HG03565 (cell line): ENCODE measurements at regions not wholly inside any gene's neighbourhood (a gene's known extent, or its start where the extent isn't known, plus 50 kb on each side); places are given as distances from the start of the nearest gene placed in this dataset.
"Not testable (repeated sequence)": the region's sequence is repeated elsewhere in the genome, so short reads cannot be mapped to it uniquely, and the experiment has no call there.

Experiments used
- ATAC-seq: cut with Tn5 transposase; IDR thresholded peaks from one replicate; pipeline ENCODE4 v1.9.1; 2021; ENCODE audit warnings: mild to moderate bottlenecking, moderate library complexity; ENCODE audit not compliant: unreplicated experiment

DNA sequence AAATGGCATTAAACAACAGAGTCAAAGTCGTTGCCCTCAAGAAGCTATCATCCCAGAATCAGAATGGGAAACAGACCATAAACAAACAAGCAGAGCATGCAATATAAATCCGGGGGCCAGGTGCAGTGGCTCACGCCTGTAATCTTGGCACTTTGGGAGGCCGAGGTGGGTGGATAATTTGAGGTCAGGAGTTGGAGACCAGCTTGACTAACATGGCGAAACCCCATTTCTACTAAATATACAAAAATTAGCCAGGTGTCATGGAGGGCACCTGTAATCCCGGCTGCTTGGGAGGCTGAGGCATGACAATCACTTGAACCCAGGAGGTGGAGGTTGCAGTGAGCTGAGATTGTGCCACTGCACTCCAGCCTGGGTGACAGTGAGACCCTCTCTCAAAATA lies 249.8 kb downstream of the CYRIA start:
- not testable (repeated sequence) for ATAC-seq

DNA sequence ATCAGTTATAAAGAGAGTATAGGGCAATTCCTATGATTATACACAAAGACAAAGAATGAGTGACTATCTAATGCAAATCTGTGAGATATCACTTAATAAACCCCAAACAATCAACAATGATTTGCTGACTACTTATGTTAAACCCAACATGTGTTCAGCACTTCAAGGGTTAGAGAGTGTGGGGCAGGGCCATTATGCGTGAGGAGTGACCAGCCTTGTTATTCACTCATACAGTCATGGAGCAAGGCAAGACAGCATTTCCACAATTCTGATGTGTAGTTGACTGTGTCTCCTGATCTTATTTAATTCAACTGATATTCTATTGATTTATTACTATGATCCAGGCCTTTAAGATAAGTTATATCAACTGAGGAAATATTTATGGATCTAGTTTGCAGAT lies 251.7 kb downstream of the CYRIA start:
- no peak for ATAC-seq

- ATAC-seq: no peak
Observed at GRCh38 chr2:16413285-16413684, 252.3 kb downstream of the CYRIA start.

- no peak for ATAC-seq
Observed at GRCh38 chr2:16412321-16413030, 253.2 kb downstream of the CYRIA start.

GRCh38 chr2:16411788-16412187 lies 253.8 kb downstream of the CYRIA start:
- no peak for ATAC-seq

DNA sequence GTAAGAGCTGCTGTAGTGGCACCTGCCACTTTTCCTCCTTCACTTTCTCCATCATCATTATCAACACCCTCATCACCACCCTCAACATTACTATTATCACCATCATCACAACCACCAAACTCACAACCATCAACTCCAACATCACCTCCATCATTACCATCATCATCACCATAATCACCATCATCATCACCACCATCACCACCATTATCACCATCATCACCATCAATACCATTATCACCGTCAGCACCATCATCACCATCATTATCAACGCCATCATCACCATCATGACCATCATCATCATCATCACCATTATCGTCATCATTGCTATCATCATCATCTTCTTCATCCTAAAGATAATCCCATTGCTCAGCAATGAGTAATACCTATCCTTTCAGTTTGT lies 255.8 kb downstream of the CYRIA start:
- ATAC-seq: no peak

DNA sequence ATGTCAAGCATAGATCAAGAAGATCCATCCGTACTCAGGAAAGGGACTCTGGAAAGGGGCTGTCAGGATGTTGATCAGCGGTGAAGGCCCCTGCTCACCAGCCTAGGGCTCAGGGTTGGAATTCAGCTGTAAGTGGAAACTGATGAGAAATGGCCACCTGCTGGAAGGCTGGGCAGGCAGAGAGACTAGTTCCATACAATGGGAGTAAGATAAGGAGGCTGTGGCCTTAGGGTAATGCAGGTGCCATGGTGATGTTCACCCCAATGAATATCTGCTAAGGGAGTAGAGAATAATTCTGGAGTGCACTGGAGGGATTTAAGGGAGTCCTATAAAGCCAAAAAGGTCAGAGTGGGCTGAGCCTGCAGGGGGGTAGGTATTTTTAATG lies 256.6 kb downstream of the CYRIA start:
- ATAC-seq: no peak

GRCh38 chr2:16408331-16409005 lies 257.2 kb downstream of the CYRIA start:
- ATAC-seq: no peak

- ATAC-seq: no peak
Observed at GRCh38 chr2:16407358-16407757, 258.3 kb downstream of the CYRIA start.

- ATAC-seq: no peak
Observed at GRCh38 chr2:16406496-16407289, 258.9 kb downstream of the CYRIA start.

GRCh38 chr2:16405551-16405950 lies 260.1 kb downstream of the CYRIA start:
- ATAC-seq: no peak

DNA sequence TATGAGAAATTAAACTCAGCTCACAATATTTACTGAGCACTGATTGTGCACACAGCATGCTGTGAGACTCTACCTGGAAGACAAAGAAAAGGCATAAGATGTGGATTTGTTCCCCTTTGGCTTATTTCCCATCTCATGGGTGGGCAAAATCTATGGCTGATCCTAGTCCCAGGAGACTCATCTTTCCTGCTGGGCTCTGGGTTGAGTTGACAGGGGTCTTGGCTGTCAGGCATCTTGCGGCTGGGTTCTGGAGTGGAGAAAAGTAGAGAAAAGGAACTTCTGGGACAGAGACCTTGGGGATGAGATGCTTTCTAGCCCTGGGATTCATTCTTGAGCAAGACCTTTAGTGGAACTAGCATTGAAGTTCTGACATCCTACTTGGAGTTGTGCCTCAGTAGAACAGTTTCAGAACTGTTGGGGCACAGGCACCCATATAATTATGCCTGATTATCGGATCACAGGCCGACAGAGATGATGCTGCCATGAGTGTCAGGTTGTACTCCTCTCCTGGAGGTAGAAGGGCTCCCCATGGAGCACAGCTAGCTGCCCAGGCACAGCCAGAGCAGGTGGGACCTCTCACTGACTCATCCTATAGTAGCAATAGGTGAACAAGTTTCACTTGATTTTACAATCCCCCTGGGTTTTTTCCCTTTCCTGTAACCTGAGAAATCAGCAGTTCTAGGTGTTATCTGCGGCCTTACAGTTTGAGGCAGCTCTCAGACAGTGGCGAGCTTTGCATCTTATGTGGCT lies 260.9 kb downstream of the CYRIA start:
- no peak for ATAC-seq

DNA sequence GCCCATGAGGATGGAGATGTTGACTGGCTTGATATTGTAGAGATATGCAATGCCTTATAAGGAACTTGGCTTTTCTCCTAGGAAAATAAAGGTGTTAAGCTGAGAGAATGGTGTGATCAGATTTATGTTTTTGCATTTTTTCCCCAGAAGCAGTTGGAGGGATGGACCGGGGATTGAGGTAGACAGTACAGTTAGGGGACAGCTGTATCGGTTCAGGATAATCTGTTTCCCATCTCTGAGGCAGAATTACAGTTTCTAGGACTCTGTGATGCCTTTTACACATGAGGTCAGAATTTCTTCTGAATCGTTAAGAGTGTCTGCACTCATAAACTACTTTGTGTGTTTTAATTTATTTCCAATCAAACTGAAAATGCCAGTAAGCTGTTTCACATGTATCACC lies 261.5 kb downstream of the CYRIA start:
- no peak for ATAC-seq

DNA sequence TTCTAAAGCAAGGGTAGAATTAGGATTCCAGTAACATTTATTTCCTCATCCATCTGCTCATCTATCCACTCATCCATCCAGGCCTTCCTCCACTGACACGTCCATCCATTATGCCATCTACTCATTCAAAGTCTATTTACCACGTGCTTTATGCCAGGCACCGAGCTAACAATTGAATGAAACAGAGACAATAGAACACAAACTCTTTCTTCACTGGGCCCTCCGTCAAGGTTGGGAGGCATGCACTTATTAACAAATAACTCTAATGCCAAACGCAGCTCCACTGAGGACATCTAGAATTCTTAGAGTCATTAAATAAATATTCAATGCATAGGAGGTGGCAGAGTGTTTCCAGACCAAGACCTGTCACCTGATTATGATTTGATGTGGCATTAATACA lies 262.7 kb downstream of the CYRIA start:
- ATAC-seq: no peak

GRCh38 chr2:16401761-16402300 lies 263.8 kb downstream of the CYRIA start:
- ATAC-seq: no peak

- no peak for ATAC-seq
Observed at GRCh38 chr2:16400127-16400623, 265.5 kb downstream of the CYRIA start.

GRCh38 chr2:16398486-16399043 lies 267.1 kb downstream of the CYRIA start:
- ATAC-seq: no peak

DNA sequence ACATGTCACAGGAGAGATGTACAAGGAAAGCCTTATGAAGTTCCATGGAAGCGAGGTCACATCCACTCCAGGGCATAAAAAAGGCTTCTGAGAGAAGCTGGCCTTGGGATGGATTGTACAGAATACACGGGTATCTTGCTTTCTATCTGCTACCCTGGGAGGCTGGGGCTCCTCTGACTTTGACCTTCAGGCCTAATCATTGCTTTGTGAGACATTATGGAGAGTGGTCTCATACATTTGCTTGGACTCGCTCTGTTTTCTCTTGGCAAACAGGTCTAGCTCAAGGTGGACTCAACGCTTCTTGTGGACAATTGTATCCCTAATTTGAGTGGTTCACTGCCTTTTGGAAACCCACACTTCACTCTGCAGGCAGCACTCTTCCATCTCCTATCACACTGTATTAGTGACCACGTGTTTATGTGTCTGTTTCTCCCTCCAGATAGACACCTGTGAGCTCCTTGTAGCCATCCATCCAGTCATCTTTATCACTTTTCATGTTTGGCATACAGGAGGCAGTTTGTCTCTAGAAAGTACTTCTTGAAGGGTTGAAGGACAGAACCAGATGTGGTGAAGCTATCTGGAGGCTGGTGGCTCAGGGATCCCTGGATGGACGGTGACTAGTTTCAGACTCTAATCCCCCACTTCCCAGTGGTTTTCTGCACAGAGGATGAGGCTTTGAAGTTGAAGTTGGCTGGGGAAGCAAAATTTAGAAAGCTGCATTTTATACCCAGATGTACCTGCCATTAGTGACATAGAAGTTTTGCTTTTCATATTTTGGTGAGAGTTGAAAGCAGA lies 267.8 kb downstream of the CYRIA start:
- no peak for ATAC-seq

DNA sequence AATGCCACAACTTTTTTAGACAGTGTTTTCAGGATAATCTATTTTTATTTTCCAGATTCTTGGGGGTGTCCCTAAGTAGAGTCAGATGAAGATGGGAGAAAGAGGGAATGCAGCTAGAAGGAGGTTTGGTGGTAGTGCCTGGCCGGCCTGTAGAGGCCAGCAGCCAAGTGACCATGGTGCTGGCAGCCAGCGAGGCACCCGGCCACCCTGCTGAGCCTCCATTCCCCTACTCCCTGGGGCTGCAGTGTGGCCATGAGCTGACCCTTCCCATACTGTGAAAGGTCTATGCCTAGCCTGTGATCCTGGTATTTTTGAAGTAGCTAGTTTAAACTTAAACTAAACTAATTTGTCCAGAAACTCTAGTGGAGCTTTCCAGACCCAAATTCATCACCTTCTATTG lies 268.6 kb downstream of the CYRIA start:
- no peak for ATAC-seq

GRCh38 chr2:16396171-16396570 lies 269.5 kb downstream of the CYRIA start:
- no peak for ATAC-seq
